HEK293 (cell line): ENCODE measurements at regions not wholly inside any gene's neighbourhood (a gene's known extent, or its start where the extent isn't known, plus 50 kb on each side); places are given as distances from the start of the nearest gene placed in this dataset.

Source experiments
- CTCF ChIA-PET: fragments of 350-600 bp; formaldehyde crosslinking; extraction: SDS; loops from one replicate; lab custom pipeline; 2021; ENCODE audit warnings: antibody characterized with exemption; lab: Yijun Ruan, JAX
- POLR2A ChIA-PET: fragments of 300-600 bp; formaldehyde crosslinking; extraction: SDS; loops from one replicate; lab custom pipeline; 2020; ENCODE audit warnings: antibody characterized with exemption, inconsistent platforms; lab: Yijun Ruan, JAX
- H3K27ac ChIP-seq: fragments of 200-500 bp; sonication (Bioruptor generic); 2 replicates; pipeline ENCODE4 v1.5.1; 2014; ENCODE audit warnings: low read depth, low read length, control low read depth, inconsistent platforms; ENCODE audit errors: extremely low read depth
- H3K36me3 ChIP-seq, 2 experiments: fragments of 200-500 bp in 1 of 2; sonication (Bioruptor generic) in 1 of 2; 1 replicate in 1 of 2; 2 replicates in 1 of 2; pipeline ENCODE4 v1.5.1; 2014 to 2017; ENCODE audit warnings: inconsistent platforms in 2 of 2, low read length in 2 of 2; ENCODE audit not compliant: control insufficient read depth in 2 of 2, insufficient read depth in 1 of 2
- H3K4me1 ChIP-seq: fragments of 200-500 bp; sonication (Bioruptor generic); 2 replicates; pipeline ENCODE4 v1.5.1; 2014; ENCODE audit warnings: mild to moderate bottlenecking, low read length, inconsistent platforms; ENCODE audit not compliant: control insufficient read depth, insufficient read depth
- H3K4me3 ChIP-seq: 2 replicates; pipeline ENCODE4 v1.5.1; 2011; ENCODE audit warnings: low read depth, mild to moderate bottlenecking, control low read depth, low read length, moderate library complexity
- H3K9me3 ChIP-seq: fragments of 200-500 bp; sonication (Bioruptor generic); 2 replicates; pipeline ENCODE4 v1.5.1; 2014; ENCODE audit warnings: low read depth, low read length, inconsistent platforms; ENCODE audit not compliant: control insufficient read depth, insufficient read depth
- OSR2 ChIP-seq: fragments of 450-650 bp; formaldehyde crosslinking; IDR thresholded peaks from 2 replicates; pipeline ENCODE4 v1.5.1; 2016; ENCODE audit warnings: missing biosample characterization, missing genetic modification characterization
- SP2 ChIP-seq: fragments of 450-650 bp; formaldehyde crosslinking; IDR thresholded peaks from 2 replicates; pipeline ENCODE4 v1.5.1; 2016; ENCODE audit warnings: missing biosample characterization, missing genetic modification characterization
- ZBTB17 ChIP-seq: fragments of 450-650 bp; formaldehyde crosslinking; IDR thresholded peaks from 2 replicates; pipeline ENCODE4 v1.5.1; 2016; ENCODE audit warnings: missing biosample characterization, missing genetic modification characterization
- ZEB2 ChIP-seq: fragments of 450-650 bp; formaldehyde crosslinking; IDR thresholded peaks from 2 replicates; pipeline ENCODE4 v1.5.1; 2016; ENCODE audit warnings: missing biosample characterization, missing genetic modification characterization
- ZNF114 ChIP-seq: fragments of 450-650 bp; formaldehyde crosslinking; IDR thresholded peaks from 2 replicates; pipeline ENCODE4 v1.5.0; 2017; ENCODE audit warnings: missing biosample characterization, missing genetic modification characterization
- ZNF157 ChIP-seq: fragments of 450-650 bp; formaldehyde crosslinking; IDR thresholded peaks from 2 replicates; pipeline ENCODE4 v1.5.1; 2016; ENCODE audit warnings: missing biosample characterization, missing genetic modification characterization
- ZNF23 ChIP-seq: fragments of 450-650 bp; formaldehyde crosslinking; IDR thresholded peaks from 2 replicates; pipeline ENCODE4 v1.5.1; 2016; ENCODE audit warnings: missing biosample characterization, missing genetic modification characterization, borderline replicate concordance
- ZNF266 ChIP-seq: fragments of 450-650 bp; formaldehyde crosslinking; IDR thresholded peaks from 2 replicates; pipeline ENCODE4 v1.5.1; 2016; ENCODE audit warnings: missing biosample characterization, missing genetic modification characterization, low read depth
- ZNF416 ChIP-seq: fragments of 450-650 bp; formaldehyde crosslinking; IDR thresholded peaks from 2 replicates; pipeline ENCODE4 v1.5.1; 2016; ENCODE audit warnings: missing biosample characterization, missing genetic modification characterization
- ZNF548 ChIP-seq: fragments of 450-650 bp; formaldehyde crosslinking; IDR thresholded peaks from 2 replicates; pipeline ENCODE4 v1.5.1; 2016; ENCODE audit warnings: missing biosample characterization, missing genetic modification characterization
- ZNF549 ChIP-seq: fragments of 450-650 bp; IDR thresholded peaks from 2 replicates; pipeline ENCODE4 v1.5.1; 2018; ENCODE audit warnings: missing biosample characterization, missing genetic modification characterization, mild to moderate bottlenecking, inconsistent platforms, moderate library complexity
- ZNF654 ChIP-seq: fragments of 450-650 bp; formaldehyde crosslinking; IDR thresholded peaks from 2 replicates; pipeline ENCODE4 v1.5.1; 2016; ENCODE audit warnings: low read depth, missing biosample characterization, missing genetic modification characterization
- ZNF701 ChIP-seq: fragments of 450-650 bp; formaldehyde crosslinking; IDR thresholded peaks from 2 replicates; pipeline ENCODE4 v1.5.1; 2016; ENCODE audit warnings: missing biosample characterization, missing genetic modification characterization
- ZNF777 ChIP-seq: fragments of 450-650 bp; formaldehyde crosslinking; IDR thresholded peaks from 2 replicates; pipeline ENCODE4 v1.5.1; 2017; ENCODE audit warnings: missing biosample characterization, missing genetic modification characterization, borderline replicate concordance
- ZNF791 ChIP-seq: fragments of 450-650 bp; formaldehyde crosslinking; IDR thresholded peaks from 2 replicates; pipeline ENCODE4 v1.5.1; 2016; ENCODE audit warnings: missing biosample characterization, missing genetic modification characterization
- ZSCAN30 ChIP-seq: fragments of 450-650 bp; IDR thresholded peaks from 2 replicates; pipeline ENCODE4 v1.5.1; 2018; ENCODE audit warnings: missing biosample characterization, mild to moderate bottlenecking, missing genetic modification characterization, moderate library complexity
- TF ChIP-seq, protein P1 (sequence below): fragments of 450-650 bp; IDR thresholded peaks from 2 replicates; pipeline ENCODE4 v1.5.1; 2018; ENCODE audit warnings: missing biosample characterization, missing genetic modification characterization
- TF ChIP-seq, protein P2 (sequence below): fragments of 450-650 bp; formaldehyde crosslinking; IDR thresholded peaks from 2 replicates; pipeline ENCODE4 v1.5.1; 2016; ENCODE audit warnings: missing biosample characterization, missing genetic modification characterization
- TF ChIP-seq, protein P3 (sequence below): fragments of 450-650 bp; formaldehyde crosslinking; IDR thresholded peaks from 2 replicates; pipeline ENCODE4 v1.5.1; 2017; ENCODE audit warnings: missing biosample characterization, missing genetic modification characterization
- TF ChIP-seq, protein P4 (sequence below): fragments of 450-650 bp; formaldehyde crosslinking; IDR thresholded peaks from 2 replicates; pipeline ENCODE4 v1.5.1; 2016; ENCODE audit warnings: missing biosample characterization, missing genetic modification characterization
- TF ChIP-seq, protein P5 (sequence below): fragments of 450-650 bp; formaldehyde crosslinking; IDR thresholded peaks from 2 replicates; pipeline ENCODE4 v1.5.1; 2017; ENCODE audit warnings: missing biosample characterization, missing genetic modification characterization
- TF ChIP-seq, protein P6 (sequence below): fragments of 450-650 bp; formaldehyde crosslinking; IDR thresholded peaks from 2 replicates; pipeline ENCODE4 v1.5.1; 2016; ENCODE audit warnings: missing biosample characterization, missing genetic modification characterization

DNA sequence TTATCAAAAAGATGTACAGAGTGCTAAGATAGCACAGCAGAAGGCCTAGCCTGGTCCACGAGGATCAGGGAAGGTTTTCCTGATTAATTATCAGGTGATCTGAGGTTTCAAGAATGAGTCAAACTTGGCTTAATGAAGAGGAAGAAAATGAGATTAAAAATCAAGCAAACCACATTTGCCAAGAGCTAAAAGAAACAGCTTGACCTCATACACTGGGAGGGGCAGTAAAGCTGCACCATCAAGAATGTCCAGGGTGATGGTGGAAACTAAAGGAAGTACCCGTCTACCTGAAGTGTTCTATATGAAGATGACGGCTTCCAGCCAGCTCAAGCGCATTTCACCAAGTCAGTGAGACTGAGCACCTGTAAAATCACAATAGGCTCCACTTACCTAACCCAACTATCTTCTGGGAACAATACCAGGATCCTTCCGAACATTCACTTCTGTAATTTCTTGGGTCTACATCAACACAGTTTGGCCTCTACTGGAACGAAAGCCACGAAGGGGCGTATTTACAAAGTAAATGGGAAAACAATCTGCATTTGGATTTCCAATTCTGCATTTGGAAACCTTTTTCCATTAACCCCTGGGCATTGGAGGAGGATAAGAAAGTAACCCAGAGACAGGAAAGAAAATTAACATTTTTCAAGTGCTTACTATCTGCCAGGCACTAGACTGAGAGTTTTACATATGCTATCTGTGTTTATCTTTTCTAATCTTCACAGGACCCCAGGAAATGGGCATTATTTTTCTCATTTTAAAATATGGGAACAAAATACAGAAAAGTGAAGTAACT, 114.0 kb upstream of the DCLK2 start:
- TF ChIP-seq, protein P1, sequence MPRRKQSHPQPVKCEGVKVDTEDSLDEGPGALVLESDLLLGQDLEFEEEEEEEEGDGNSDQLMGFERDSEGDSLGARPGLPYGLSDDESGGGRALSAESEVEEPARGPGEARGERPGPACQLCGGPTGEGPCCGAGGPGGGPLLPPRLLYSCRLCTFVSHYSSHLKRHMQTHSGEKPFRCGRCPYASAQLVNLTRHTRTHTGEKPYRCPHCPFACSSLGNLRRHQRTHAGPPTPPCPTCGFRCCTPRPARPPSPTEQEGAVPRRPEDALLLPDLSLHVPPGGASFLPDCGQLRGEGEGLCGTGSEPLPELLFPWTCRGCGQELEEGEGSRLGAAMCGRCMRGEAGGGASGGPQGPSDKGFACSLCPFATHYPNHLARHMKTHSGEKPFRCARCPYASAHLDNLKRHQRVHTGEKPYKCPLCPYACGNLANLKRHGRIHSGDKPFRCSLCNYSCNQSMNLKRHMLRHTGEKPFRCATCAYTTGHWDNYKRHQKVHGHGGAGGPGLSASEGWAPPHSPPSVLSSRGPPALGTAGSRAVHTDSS (tag by site-specific recombination): no peak
- TF ChIP-seq ZNF416 (no peak), ZNF791 (no peak), ZNF654 (tag by site-specific recombination) (no peak), ZNF266 (tag by site-specific recombination) (no peak), ZNF114 (tag by site-specific recombination) (no peak), ZNF548 (tag by site-specific recombination) (no peak), ZNF157 (tag by site-specific recombination) (no peak), ZNF549 (tag by site-specific recombination) (no peak), ZBTB17 (tag by site-specific recombination) (no peak)
- TF ChIP-seq, protein P2, sequence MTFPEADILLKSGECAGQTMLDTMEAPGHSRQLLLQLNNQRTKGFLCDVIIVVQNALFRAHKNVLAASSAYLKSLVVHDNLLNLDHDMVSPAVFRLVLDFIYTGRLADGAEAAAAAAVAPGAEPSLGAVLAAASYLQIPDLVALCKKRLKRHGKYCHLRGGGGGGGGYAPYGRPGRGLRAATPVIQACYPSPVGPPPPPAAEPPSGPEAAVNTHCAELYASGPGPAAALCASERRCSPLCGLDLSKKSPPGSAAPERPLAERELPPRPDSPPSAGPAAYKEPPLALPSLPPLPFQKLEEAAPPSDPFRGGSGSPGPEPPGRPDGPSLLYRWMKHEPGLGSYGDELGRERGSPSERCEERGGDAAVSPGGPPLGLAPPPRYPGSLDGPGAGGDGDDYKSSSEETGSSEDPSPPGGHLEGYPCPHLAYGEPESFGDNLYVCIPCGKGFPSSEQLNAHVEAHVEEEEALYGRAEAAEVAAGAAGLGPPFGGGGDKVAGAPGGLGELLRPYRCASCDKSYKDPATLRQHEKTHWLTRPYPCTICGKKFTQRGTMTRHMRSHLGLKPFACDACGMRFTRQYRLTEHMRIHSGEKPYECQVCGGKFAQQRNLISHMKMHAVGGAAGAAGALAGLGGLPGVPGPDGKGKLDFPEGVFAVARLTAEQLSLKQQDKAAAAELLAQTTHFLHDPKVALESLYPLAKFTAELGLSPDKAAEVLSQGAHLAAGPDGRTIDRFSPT: no peak
- TF ChIP-seq, protein P3, sequence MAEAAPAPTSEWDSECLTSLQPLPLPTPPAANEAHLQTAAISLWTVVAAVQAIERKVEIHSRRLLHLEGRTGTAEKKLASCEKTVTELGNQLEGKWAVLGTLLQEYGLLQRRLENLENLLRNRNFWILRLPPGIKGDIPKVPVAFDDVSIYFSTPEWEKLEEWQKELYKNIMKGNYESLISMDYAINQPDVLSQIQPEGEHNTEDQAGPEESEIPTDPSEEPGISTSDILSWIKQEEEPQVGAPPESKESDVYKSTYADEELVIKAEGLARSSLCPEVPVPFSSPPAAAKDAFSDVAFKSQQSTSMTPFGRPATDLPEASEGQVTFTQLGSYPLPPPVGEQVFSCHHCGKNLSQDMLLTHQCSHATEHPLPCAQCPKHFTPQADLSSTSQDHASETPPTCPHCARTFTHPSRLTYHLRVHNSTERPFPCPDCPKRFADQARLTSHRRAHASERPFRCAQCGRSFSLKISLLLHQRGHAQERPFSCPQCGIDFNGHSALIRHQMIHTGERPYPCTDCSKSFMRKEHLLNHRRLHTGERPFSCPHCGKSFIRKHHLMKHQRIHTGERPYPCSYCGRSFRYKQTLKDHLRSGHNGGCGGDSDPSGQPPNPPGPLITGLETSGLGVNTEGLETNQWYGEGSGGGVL: no peak
- TF ChIP-seq, all 188 proteins: peak for 0
- CTCF ChIA-PET: no interaction called here
- Histone ChIP-seq H3K36me3 (no peaks in the 10 kb centered on the region), H3K27ac (no peak overlapping the region), H3K4me1 (no peaks in the 10 kb centered on the region), H3K9me3 (no peaks in the 10 kb centered on the region), H3K4me3 (no peak overlapping the region)
- POLR2A ChIA-PET: no interaction called here

DNA sequence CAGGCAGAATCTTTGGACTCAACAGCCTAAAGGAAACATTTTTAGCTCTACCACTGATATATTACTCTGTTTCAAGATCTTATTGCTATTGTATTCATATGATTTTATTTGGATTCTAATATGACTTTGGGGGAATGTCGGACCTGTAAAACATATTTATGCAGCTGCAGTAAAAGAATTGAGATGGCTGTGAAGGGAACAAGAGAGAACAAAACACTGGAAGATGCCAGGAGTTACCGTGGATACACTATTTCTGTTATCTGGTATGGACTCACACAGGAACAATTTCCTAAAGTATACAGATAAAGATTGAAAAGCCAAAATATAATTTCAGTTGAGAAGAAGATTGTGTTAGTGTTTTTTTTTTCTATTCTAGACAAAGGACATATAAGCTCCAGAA, 113.0 kb upstream of the DCLK2 start:
- Histone ChIP-seq H3K4me3 (no peak overlapping the region), H3K9me3 (no peaks in the 10 kb centered on the region), H3K4me1 (no peaks in the 10 kb centered on the region), H3K36me3 (no peaks in the 10 kb centered on the region), H3K27ac (no peak overlapping the region)
- ChIA-PET CTCF (interaction anchor here (0.6 kb wide), 1 partner anchor 20 kb away, joined by 3 read pairs; no protein-coding TSS in a partner anchor), POLR2A (no interaction called here)
- TF ChIP-seq, protein P4, sequence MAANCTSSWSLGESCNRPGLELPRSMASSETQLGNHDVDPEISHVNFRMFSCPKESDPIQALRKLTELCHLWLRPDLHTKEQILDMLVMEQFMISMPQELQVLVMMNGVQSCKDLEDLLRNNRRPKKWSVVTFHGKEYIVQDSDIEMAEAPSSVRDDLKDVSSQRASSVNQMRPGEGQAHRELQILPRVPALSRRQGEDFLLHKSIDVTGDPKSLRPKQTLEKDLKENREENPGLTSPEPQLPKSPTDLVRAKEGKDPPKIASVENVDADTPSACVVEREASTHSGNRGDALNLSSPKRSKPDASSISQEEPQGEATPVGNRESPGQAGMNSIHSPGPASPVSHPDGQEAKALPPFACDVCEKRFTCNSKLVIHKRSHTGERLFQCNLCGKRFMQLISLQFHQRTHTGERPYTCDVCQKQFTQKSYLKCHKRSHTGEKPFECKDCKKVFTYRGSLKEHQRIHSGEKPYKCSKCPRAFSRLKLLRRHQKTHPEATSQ (tag by site-specific recombination): no peak
- TF ChIP-seq, protein P5, sequence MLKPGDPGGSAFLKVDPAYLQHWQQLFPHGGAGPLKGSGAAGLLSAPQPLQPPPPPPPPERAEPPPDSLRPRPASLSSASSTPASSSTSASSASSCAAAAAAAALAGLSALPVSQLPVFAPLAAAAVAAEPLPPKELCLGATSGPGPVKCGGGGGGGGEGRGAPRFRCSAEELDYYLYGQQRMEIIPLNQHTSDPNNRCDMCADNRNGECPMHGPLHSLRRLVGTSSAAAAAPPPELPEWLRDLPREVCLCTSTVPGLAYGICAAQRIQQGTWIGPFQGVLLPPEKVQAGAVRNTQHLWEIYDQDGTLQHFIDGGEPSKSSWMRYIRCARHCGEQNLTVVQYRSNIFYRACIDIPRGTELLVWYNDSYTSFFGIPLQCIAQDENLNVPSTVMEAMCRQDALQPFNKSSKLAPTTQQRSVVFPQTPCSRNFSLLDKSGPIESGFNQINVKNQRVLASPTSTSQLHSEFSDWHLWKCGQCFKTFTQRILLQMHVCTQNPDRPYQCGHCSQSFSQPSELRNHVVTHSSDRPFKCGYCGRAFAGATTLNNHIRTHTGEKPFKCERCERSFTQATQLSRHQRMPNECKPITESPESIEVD: no peak
- TF ChIP-seq, protein P6, sequence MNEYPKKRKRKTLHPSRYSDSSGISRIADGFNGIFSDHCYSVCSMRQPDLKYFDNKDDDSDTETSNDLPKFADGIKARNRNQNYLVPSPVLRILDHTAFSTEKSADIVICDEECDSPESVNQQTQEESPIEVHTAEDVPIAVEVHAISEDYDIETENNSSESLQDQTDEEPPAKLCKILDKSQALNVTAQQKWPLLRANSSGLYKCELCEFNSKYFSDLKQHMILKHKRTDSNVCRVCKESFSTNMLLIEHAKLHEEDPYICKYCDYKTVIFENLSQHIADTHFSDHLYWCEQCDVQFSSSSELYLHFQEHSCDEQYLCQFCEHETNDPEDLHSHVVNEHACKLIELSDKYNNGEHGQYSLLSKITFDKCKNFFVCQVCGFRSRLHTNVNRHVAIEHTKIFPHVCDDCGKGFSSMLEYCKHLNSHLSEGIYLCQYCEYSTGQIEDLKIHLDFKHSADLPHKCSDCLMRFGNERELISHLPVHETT (tag by site-specific recombination): no peak
- TF ChIP-seq SP2 (tag by site-specific recombination): no peak
- TF ChIP-seq ZNF23: no peak
- no peak for TF ChIP-seq ZNF701 (tag by site-specific recombination)
- TF ChIP-seq ZSCAN30 (tag by site-specific recombination): no peak
- TF ChIP-seq OSR2 (tag by site-specific recombination): no peak
- TF ChIP-seq ZEB2: no peak
- no peak for TF ChIP-seq ZNF777 (tag by site-specific recombination)
- TF ChIP-seq, protein P2: no peak
